GM23338 (cell line): ENCODE measurements at regions not wholly inside any gene's neighbourhood (a gene's known extent, or its start where the extent isn't known, plus 50 kb on each side); places are given as distances from the start of the nearest gene placed in this dataset.
"Not testable (repeated sequence)": the region's sequence is repeated elsewhere in the genome, so short reads cannot be mapped to it uniquely, and the experiment has no call there.

ENCODE experiments used
- CREB1 ChIP-seq: fragments of 250-450 bp; sonication (Bioruptor Pico); IDR thresholded peaks from 2 replicates; pipeline ENCODE4 v1.5.0; 2020; ENCODE audit warnings: low read depth, mild to moderate bottlenecking, moderate library complexity
- CTCF ChIP-seq, 2 experiments: fragments of 200-600 bp in 1 of 2; sonication (generic) in 1 of 2; conservative IDR thresholded peaks; 2 replicates each; pipeline versions ENCODE4 v1.5.1 to v1.6.1; 2016 to 2017; ENCODE audit warnings: antibody characterized with exemption in 2 of 2, low read depth in 2 of 2, mild to moderate bottlenecking in 2 of 2, moderate library complexity in 1 of 2
- EZH2 ChIP-seq: fragments of 200-600 bp; sonication (generic); IDR thresholded peaks from one replicate; pipeline ENCODE4 v1.8.0; 2017; ENCODE audit warnings: antibody characterized with exemption, mild to moderate bottlenecking, low read depth; ENCODE audit not compliant: unreplicated experiment
- EZH2phosphoT487 ChIP-seq: fragments of 200-600 bp; sonication (generic); IDR thresholded peaks from one replicate; pipeline ENCODE4 v1.8.1; 2018; ENCODE audit warnings: antibody characterized with exemption; ENCODE audit not compliant: unreplicated experiment
- JUNB ChIP-seq: IDR thresholded peaks from one replicate; pipeline ENCODE4 v1.6.1; 2016; ENCODE audit warnings: antibody characterized with exemption; ENCODE audit not compliant: unreplicated experiment
- POLR2AphosphoS5 ChIP-seq: IDR thresholded peaks from 2 replicates; pipeline ENCODE4 v1.6.1; 2016; ENCODE audit warnings: antibody characterized with exemption, low read depth
- REST ChIP-seq: IDR thresholded peaks from one replicate; pipeline ENCODE4 v1.6.1; 2018; ENCODE audit warnings: antibody characterized with exemption; ENCODE audit not compliant: unreplicated experiment
- ZNF331 ChIP-seq: fragments of 250-450 bp; sonication (Bioruptor Pico); IDR thresholded peaks from 2 replicates; pipeline ENCODE4 v1.5.0; 2020; ENCODE audit warnings: low read depth, mild to moderate bottlenecking, moderate library complexity

- TF ChIP-seq CTCF (conservative IDR thresholded peaks at IDR 0.05; ENCODE audit: low read depth in 2 of 2); REST; POLR2AphosphoS5; CREB1 (CRISPR knock-in tag); EZH2; ZNF331 (CRISPR knock-in tag); JUNB; EZH2phosphoT487: not testable (repeated sequence)
Observed at GRCh38 chr20:30387823-30388222, 869.6 kb upstream of the DEFB115 start.
